Fibroblast of pulmonary artery (primary cell): ENCODE measurements at regions not wholly inside any gene's neighbourhood (a gene's known extent, or its start where the extent isn't known, plus 50 kb on each side); places are given as distances from the start of the nearest gene placed in this dataset.
"Not testable (repeated sequence)": the region's sequence is repeated elsewhere in the genome, so short reads cannot be mapped to it uniquely, and the experiment has no call there.

Experiments used
- DNase-seq: peaks from one replicate; pipeline ENCODE4 v3.0.0-alpha.2; 2010; ENCODE audit warnings: low read depth
- H3K4me3 ChIP-seq: replicated peaks from 2 replicates; pipeline ENCODE4 v1.5.1; 2011; ENCODE audit warnings: low read depth, mild to moderate bottlenecking, control low read depth, low read length, moderate library complexity
- TF ChIP-seq, protein P1 (sequence below): IDR thresholded peaks from 2 replicates; pipeline ENCODE4 v1.5.1; 2011; ENCODE audit warnings: mild to moderate bottlenecking, control low read depth, low read length, inconsistent platforms; ENCODE audit errors: missing control alignments

DNA sequence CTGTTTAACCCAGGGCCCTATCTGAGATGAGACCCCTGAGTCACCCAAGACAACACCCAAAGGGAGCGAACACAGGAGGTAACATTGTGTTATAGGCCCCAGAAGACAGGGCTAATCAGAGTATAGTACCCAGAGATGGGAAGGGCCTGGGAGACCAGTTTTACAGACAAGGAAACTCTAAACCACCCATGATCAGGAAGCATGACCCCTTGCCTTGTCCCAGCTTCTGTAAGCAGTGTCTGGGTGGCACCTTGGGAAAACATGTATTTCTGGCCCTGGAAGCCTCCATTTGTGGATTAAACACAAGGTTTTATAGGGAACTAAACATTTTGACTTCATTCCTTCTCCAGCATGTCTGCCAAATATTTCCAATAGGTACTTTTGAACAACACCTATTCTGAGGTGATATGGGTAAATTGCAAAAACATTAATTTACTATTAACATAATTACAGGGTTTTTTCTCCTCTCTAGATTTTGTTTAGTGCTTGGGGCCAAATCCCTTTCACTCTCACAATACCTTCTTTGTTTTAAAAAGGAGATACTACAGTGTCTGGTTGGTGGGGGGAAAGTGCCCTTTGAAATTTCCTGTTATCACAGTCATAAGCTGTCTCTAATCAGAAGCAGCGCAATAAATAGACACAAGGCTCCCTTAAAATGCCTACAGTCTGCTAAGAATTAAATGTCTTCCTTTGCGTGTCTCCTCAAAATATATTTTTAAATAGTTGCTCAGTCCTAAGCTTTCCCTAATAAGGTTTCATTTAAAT is 341.1 kb downstream of the BCL11A start:
- DNase-seq, result no peak
- TF ChIP-seq, protein P1, sequence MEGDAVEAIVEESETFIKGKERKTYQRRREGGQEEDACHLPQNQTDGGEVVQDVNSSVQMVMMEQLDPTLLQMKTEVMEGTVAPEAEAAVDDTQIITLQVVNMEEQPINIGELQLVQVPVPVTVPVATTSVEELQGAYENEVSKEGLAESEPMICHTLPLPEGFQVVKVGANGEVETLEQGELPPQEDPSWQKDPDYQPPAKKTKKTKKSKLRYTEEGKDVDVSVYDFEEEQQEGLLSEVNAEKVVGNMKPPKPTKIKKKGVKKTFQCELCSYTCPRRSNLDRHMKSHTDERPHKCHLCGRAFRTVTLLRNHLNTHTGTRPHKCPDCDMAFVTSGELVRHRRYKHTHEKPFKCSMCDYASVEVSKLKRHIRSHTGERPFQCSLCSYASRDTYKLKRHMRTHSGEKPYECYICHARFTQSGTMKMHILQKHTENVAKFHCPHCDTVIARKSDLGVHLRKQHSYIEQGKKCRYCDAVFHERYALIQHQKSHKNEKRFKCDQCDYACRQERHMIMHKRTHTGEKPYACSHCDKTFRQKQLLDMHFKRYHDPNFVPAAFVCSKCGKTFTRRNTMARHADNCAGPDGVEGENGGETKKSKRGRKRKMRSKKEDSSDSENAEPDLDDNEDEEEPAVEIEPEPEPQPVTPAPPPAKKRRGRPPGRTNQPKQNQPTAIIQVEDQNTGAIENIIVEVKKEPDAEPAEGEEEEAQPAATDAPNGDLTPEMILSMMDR, result no peak
- H3K4me3 ChIP-seq, result no peak overlapping the region

DNA sequence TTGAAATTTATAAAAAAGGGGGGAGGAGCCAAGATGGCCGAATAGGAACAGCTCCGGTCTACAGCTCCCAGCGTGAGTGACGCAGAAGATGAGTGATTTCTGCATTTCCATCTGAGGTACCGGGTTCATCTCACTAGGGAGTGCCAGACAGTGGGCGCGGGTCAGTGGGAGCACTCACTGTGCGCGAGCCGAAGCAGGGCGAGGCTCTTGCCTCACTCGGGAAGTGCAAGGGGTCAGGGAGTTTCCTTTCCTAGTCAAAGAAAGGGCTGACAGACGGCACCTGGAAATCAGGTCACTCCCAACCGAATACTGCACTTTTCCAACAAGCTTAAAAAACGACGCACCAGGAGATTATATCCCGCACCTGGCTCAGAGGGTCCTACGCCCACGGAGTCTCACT is 364.4 kb downstream of the BCL11A start:
- H3K4me3 ChIP-seq, DNase-seq: not testable (repeated sequence)

DNA sequence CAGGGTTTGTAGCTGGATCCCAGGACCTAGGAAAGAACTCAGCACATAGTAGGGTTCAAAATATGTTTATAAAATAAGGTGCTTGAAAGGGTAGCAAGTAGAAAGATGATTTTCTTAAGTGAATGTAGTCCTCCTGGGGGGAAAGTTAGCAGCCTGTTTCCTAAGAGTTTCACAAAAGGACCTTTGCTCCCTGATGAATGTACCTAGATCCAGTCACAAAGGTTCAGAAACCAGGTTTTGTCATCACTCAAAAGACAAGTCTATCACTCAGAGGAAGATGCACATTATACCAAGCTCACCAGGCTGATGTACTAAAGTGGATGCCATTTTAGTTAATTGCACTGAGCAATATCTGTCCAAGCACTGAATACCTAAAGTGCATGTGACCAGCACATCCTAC is 378.2 kb downstream of the BCL11A start:
- TF ChIP-seq, protein P1, result no peak
- no peak overlapping the region for H3K4me3 ChIP-seq
- no peak for DNase-seq

DNA sequence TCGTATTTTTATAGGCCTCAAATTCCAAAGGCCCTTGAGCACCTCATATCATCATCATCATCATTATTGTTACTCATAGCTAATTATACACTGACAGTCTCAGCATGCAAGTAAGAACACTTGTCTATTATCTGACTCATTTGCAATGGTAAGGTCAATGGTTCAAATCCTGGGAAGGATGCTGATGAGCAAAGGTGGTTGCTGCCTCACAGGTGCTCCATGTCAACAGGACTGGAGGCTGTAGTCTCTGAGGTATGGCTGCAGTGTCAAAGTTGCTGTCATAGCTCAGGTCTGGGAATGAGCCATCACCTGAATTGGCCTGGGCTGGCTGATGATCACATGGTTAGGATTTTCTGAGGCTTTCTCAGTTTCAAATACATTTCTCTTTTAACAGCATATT is 379.3 kb downstream of the BCL11A start:
- no peak for DNase-seq
- no peak overlapping the region for H3K4me3 ChIP-seq
- TF ChIP-seq, protein P1, result no peak

DNA sequence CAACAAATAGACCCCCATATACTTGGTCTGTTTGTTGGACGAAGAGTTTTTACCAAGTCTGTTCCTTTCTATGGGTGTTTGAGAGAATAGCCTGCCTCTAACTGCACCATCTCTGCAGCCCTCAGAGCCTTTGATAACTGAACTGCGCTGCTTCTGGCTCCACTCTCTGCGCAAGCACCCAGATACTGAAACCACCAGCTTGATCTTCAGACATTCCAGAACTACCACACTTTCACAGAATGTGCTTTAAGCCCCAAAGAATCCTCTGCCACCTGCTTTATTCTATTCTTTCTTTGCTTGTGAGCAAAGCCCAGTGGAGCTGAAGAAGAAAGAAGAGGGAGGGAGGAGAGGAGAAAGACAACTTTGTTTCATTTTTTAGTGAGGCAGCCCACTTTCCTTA is 380.7 kb downstream of the BCL11A start:
- H3K4me3 ChIP-seq, result no peak overlapping the region
- no peak for DNase-seq
- TF ChIP-seq, protein P1, result no peak

DNA sequence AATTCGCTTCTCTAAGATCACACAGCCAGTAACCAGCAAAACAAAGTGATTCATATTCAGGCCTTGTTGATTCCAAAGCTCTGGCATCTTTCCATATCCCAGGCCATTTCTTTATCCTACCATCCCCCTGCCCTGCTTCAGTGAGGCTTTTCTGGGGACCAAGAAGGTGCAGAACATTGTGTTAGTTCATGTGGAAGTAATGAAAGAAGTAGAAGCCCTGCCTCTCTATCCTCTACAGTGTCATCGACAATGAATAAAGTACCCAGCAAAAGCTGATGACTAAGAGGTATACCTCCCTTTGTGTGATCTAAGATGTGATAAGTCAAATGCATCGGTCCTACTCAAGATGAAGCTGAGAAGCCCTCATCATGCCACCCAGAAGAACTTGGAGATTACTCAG is 383.2 kb downstream of the BCL11A start:
- no peak overlapping the region for H3K4me3 ChIP-seq
- TF ChIP-seq, protein P1, result no peak
- DNase-seq, result no peak

DNA sequence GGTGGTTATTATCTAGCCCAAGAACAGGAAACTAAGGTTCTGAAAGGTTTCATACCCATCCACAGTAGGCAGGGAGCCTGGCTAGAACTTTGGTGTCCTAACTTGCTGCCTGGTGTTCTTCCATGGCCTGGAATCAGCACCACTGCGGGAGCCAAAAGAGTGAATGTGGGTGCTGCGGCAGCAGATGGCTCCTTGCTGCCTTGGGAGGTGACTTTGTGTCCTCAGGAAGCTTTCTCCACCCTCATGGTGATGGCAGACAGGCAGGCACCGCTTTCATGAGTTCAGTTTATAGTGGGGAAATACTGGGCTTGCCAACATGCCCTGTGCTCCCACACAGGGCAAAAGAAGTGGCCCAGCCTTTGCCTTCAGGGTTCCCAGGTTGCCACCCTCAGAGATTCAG is 385.2 kb downstream of the BCL11A start:
- no peak for DNase-seq
- TF ChIP-seq, protein P1, result no peak
- H3K4me3 ChIP-seq, result no peak overlapping the region
